ENCODE measurements at regions not wholly inside any gene's neighbourhood (a gene's known extent, or its start where the extent isn't known, plus 50 kb on each side); places are given as distances from the start of the nearest gene placed in this dataset.
A peak's percentile ranks its signal among the peaks of the same experiment; 100 is the strongest.

DNA sequence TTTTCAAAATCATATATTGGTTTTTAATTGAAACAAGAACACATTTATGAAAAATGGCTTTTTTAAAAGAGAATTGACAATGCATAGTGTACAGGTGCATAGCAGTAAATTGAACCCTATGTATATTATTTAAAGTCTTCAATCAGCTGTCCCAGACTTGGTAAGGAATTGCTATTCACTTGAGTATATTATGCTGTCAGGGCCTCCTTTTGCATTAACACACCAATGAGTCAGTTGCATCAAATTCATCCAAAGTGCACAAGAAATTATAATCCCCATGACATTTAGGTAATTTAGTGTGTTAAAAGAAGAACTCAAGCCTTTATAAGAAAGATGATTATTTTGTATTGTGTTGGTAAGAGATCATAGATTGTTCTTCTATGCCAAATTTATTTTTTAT is 748.8 kb upstream of the RIOK2 start:
- no peak overlapping the region for H3K4me3 ChIP-seq (ENCODE audit: low read length)
- H3K9ac ChIP-seq (ENCODE audit: low read length), result no peak overlapping the region
- peaks cover 9% of the 10 kb centered on the region for H3K4me1 ChIP-seq (ENCODE audit: control insufficient read depth, insufficient read depth, low read length)
- no peaks in the 10 kb centered on the region for H3K9me3 ChIP-seq (ENCODE audit: control insufficient read depth, low read length)
- no peaks in the 10 kb centered on the region for H3K27me3 ChIP-seq (replicated peaks; ENCODE audit: control insufficient read depth, insufficient read depth, low read length)
- no peaks in the 10 kb centered on the region for H3K36me3 ChIP-seq (ENCODE audit: control insufficient read depth, insufficient read depth, low read length, severe bottlenecking)
- no peak for DNase-seq (ENCODE audit: low read depth)

DNA sequence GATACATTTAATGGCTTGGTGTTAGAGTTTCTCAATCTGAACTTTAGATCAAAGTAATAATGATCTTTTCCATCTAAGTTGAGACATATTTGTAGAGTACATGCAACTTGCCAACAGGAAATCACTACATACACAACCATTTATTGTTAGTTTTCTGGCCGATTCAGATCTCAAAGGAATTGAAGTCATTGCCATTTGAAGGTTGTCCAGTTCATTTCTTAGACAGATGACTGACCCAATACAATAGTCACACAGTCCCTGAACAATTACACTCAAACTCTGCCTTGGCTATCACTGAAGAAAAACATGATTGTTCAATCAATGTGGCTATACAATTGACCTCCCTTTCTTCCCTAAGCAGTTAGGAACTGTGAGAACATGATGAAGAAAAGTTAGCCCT is 753.2 kb upstream of the RIOK2 start:
- Histone ChIP-seq H3K27me3 (replicated peaks; ENCODE audit: control insufficient read depth, insufficient read depth, low read length) (no peaks in the 10 kb centered on the region), H3K9ac (ENCODE audit: low read length) (no peak overlapping the region), H3K36me3 (ENCODE audit: control insufficient read depth, insufficient read depth, low read length, severe bottlenecking) (no peaks in the 10 kb centered on the region), H3K4me1 (ENCODE audit: control insufficient read depth, insufficient read depth, low read length) (peaks cover 9% of the 10 kb centered on the region), H3K9me3 (ENCODE audit: control insufficient read depth, low read length) (no peaks in the 10 kb centered on the region), H3K4me3 (ENCODE audit: low read length) (no peak overlapping the region)
- DNase-seq (ENCODE audit: low read depth), result no peak

DNA sequence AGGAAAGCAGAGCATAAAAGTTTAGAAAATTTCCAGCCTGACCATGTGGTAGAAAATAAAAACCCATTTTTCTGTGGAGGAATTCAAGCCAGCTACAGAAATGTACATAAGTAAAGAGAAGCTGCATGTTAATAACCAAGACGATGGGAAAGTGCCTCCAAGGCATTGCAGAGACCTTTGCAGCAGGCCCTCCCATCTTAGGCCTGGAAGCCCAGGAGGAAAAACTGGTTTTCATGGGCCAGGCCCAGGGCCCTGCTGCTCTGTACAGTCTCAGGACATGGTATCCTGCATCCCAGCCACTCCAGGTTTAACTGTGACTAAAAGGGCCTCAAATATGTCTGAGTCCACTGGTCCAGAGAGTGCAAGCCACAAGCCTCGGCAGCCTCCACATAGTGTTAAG is 754.8 kb upstream of the RIOK2 start:
- no peak for DNase-seq (ENCODE audit: low read depth)
- Histone ChIP-seq H3K36me3 (ENCODE audit: control insufficient read depth, insufficient read depth, low read length, severe bottlenecking) (no peaks in the 10 kb centered on the region), H3K4me3 (ENCODE audit: low read length) (no peak overlapping the region), H3K9me3 (ENCODE audit: control insufficient read depth, low read length) (no peaks in the 10 kb centered on the region), H3K9ac (ENCODE audit: low read length) (no peak overlapping the region), H3K4me1 (ENCODE audit: control insufficient read depth, insufficient read depth, low read length) (peaks cover 9% of the 10 kb centered on the region), H3K27me3 (replicated peaks; ENCODE audit: control insufficient read depth, insufficient read depth, low read length) (no peaks in the 10 kb centered on the region)

DNA sequence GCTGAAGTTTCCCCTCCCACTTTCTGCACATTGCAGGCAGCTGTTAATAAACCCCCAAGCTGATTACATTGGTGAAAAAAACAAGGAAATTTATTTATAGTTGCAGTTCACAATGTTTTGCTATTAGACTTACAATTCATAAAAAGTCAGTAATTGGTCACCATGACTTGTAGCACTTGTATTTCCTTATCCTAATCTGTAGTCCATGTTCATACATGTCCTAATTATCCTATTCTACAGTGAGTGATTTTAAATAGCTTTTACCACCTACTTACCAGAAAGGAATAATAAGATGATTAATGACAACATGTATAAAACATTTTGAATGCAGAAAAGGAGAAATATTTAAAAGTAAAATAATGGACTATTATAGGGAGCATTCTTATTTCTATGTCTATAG is 760.0 kb upstream of the RIOK2 start:
- H3K9me3 ChIP-seq (ENCODE audit: control insufficient read depth, low read length), result no peaks in the 10 kb centered on the region
- H3K9ac ChIP-seq (ENCODE audit: low read length), result no peak overlapping the region
- no peaks in the 10 kb centered on the region for H3K36me3 ChIP-seq (ENCODE audit: control insufficient read depth, insufficient read depth, low read length, severe bottlenecking)
- H3K4me3 ChIP-seq (ENCODE audit: low read length), result no peak overlapping the region
- H3K4me1 ChIP-seq (ENCODE audit: control insufficient read depth, insufficient read depth, low read length), result no peaks in the 10 kb centered on the region
- H3K27me3 ChIP-seq (replicated peaks; ENCODE audit: control insufficient read depth, insufficient read depth, low read length), result no peaks in the 10 kb centered on the region
- no peak for DNase-seq (ENCODE audit: low read depth)

DNA sequence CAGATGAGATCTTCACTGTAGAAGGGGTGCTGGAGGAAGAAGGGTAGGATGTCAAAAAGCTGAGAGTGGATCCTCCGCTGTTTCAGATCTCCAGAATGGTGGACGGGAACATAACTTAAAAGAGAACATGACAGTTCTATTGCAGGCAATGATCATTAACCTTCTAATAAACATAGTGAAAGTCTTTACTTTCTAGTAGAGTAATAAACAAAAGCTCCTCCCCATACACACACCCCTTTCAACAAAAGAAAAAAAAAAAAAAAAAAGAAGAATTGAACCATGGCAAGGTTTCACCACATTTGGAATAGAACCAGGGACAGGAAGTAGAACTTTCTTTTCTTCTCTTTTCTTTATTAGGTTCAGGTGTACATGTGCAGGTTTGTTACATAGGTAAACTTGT is 768.1 kb upstream of the RIOK2 start:
- Histone ChIP-seq H3K27me3 (replicated peaks; ENCODE audit: control insufficient read depth, insufficient read depth, low read length) (no peaks in the 10 kb centered on the region), H3K9me3 (ENCODE audit: control insufficient read depth, low read length) (no peaks in the 10 kb centered on the region), H3K9ac (ENCODE audit: low read length) (no peak overlapping the region), H3K36me3 (ENCODE audit: control insufficient read depth, insufficient read depth, low read length, severe bottlenecking) (no peaks in the 10 kb centered on the region), H3K4me3 (ENCODE audit: low read length) (no peak overlapping the region), H3K4me1 (ENCODE audit: control insufficient read depth, insufficient read depth, low read length) (no peaks in the 10 kb centered on the region)
- no peak for DNase-seq (ENCODE audit: low read depth)

DNA sequence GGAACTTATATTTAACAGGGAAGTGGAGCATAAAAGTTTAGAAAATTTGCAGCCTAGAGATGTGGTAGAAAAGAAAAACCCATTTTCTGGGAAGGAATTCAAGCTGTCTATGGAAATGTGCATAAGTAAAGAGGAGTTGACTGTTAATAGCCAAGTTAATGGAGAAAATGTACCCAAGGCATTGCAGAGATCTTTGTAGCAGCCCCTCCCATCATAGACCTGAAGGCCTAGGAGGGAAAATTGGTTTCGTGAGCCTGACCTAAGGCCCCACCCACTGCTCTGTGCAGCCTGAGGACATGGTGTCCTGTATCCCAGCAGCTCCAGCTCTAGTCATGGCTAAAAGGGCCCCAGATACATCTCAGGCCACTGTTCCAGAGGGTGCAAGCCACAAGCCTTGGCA is 772.4 kb upstream of the RIOK2 start:
- no peak for DNase-seq (ENCODE audit: low read depth)

DNA sequence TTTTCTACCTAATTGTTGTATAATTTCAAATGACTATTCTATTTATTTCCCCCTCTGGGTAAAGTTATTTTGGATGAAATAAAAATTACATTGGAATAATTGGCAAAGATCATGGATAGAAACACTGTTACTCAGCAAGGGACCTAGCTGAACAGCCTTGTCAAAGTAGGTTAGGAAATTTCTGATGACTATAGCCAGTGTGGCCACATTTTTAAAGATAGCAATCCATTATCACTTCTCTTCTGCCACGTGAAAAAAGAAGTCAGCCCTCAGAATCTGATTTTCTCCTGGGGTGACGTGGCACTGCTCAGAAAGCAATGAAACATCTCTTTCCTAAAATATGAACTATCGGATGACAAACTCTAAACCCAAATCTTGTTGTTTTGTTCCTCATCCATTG is 784.2 kb upstream of the RIOK2 start:
- H3K9me3 ChIP-seq (ENCODE audit: control insufficient read depth, low read length), result no peaks in the 10 kb centered on the region
- no peaks in the 10 kb centered on the region for H3K36me3 ChIP-seq (ENCODE audit: control insufficient read depth, insufficient read depth, low read length, severe bottlenecking)
- DNase-seq (ENCODE audit: low read depth), result no peak
- H3K9ac ChIP-seq (ENCODE audit: low read length), result no peak overlapping the region
- H3K4me1 ChIP-seq (ENCODE audit: control insufficient read depth, insufficient read depth, low read length), result no peaks in the 10 kb centered on the region
- H3K4me3 ChIP-seq (ENCODE audit: low read length), result no peak overlapping the region
- no peaks in the 10 kb centered on the region for H3K27me3 ChIP-seq (replicated peaks; ENCODE audit: control insufficient read depth, insufficient read depth, low read length)

More for the DNA sequence above, 772.4 kb upstream of the RIOK2 start:
- no peaks in the 10 kb centered on the region for H3K27me3 ChIP-seq (replicated peaks; ENCODE audit: control insufficient read depth, insufficient read depth, low read length)
- no peaks in the 10 kb centered on the region for H3K9me3 ChIP-seq (ENCODE audit: control insufficient read depth, low read length)
- H3K36me3 ChIP-seq (ENCODE audit: control insufficient read depth, insufficient read depth, low read length, severe bottlenecking), result no peaks in the 10 kb centered on the region
- no peak overlapping the region for H3K9ac ChIP-seq (ENCODE audit: low read length)
- no peak overlapping the region for H3K4me3 ChIP-seq (ENCODE audit: low read length)
- no peaks in the 10 kb centered on the region for H3K4me1 ChIP-seq (ENCODE audit: control insufficient read depth, insufficient read depth, low read length)

DNA sequence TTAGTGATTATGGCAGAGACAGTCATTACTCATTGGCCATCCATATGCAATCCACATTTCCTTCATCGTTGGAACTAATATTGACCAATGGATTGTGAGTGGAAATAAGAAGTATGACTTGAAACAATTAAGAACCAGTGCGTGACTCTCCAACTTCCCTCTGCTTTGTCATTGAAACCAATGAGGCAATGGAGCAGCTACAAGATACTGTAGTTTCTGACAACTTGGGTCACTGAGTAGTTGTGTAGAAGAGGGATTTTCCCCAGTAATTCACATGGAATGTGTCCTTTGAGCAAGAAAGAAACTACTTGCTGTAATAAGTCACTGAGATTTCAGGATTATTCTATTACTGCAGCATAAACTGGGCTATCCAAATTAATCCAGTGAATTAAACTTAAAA is 785.3 kb upstream of the RIOK2 start:
- DNase-seq (ENCODE audit: low read depth), result no peak

DNA sequence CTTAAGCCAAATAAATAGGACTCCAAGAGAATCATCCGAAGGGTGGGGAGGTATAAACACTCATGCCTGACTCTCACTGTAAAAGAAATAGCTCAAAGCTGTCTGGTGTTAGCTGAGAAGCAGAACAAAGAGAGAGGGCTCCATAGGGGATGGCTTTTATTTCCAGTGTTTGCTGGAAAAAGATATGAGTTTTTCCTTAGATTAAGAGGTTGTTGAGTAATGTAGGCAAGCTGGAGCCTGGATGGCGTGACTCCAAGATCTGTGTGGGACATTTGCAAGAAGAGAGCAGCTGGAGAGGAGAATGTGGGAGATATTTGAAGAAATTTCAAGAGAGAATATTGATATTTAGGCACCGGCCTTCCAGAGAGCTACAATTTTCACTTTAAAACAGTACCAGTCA is 793.7 kb upstream of the RGMB start:
- DNase-seq (ENCODE audit: low read depth), result peak; percentile 61
- H3K4me3 ChIP-seq (ENCODE audit: low read length), result no peak overlapping the region
- no peaks in the 10 kb centered on the region for H3K36me3 ChIP-seq (ENCODE audit: control insufficient read depth, insufficient read depth, low read length, severe bottlenecking)
- no peaks in the 10 kb centered on the region for H3K27me3 ChIP-seq (replicated peaks; ENCODE audit: control insufficient read depth, insufficient read depth, low read length)
- no peak overlapping the region for H3K9ac ChIP-seq (ENCODE audit: low read length)
- no peaks in the 10 kb centered on the region for H3K9me3 ChIP-seq (ENCODE audit: control insufficient read depth, low read length)
- H3K4me1 ChIP-seq (ENCODE audit: control insufficient read depth, insufficient read depth, low read length), result peaks cover 9% of the 10 kb centered on the region

More for the DNA sequence above, 785.3 kb upstream of the RIOK2 start:
- Histone ChIP-seq H3K9ac (ENCODE audit: low read length) (no peak overlapping the region), H3K4me1 (ENCODE audit: control insufficient read depth, insufficient read depth, low read length) (no peaks in the 10 kb centered on the region), H3K36me3 (ENCODE audit: control insufficient read depth, insufficient read depth, low read length, severe bottlenecking) (no peaks in the 10 kb centered on the region), H3K9me3 (ENCODE audit: control insufficient read depth, low read length) (no peaks in the 10 kb centered on the region), H3K27me3 (replicated peaks; ENCODE audit: control insufficient read depth, insufficient read depth, low read length) (no peaks in the 10 kb centered on the region), H3K4me3 (ENCODE audit: low read length) (no peak overlapping the region)

DNA sequence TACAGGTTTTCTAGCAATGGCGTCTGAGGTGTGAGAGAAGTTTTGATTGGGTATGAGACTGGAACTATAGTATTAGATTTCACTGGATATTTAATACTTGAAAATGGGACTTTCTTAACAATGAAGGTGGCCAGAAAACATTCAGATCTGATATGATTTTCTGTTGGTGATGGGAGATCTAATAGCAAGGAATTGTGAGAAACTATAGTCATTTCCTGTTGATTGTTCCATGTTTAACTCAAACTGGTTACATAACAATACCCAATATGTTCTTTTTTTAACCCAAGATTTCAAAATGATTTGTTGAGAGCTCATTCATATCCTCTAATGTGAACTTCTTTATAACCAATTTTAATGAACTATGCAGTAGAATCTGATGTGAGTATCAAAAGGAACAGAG is 793.2 kb upstream of the RGMB start:
- Histone ChIP-seq H3K36me3 (ENCODE audit: control insufficient read depth, insufficient read depth, low read length, severe bottlenecking) (no peaks in the 10 kb centered on the region), H3K4me3 (ENCODE audit: low read length) (no peak overlapping the region), H3K27me3 (replicated peaks; ENCODE audit: control insufficient read depth, insufficient read depth, low read length) (no peaks in the 10 kb centered on the region), H3K9me3 (ENCODE audit: control insufficient read depth, low read length) (no peaks in the 10 kb centered on the region), H3K4me1 (ENCODE audit: control insufficient read depth, insufficient read depth, low read length) (peaks cover 9% of the 10 kb centered on the region), H3K9ac (ENCODE audit: low read length) (no peak overlapping the region)
- no peak for DNase-seq (ENCODE audit: low read depth)

DNA sequence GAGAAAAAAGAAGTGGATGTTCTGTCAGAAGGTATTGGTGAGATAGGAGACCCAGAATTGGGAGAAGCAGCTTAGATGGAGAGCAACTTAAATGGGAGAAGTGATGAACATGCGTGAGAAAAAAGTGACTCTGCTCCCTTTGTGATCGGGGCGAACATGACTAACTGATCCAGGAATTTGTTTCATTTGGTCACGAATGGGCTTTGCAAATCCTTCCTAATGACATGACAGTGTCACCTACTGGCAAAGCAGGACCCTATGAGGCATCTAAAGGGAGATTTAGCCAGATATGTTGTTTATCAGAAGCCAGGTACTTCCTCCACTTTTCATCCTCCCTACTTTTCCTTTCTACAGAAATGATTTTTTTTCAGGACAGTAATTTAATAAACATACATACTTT is 787.4 kb upstream of the RGMB start:
- Histone ChIP-seq H3K9ac (ENCODE audit: low read length) (no peak overlapping the region), H3K9me3 (ENCODE audit: control insufficient read depth, low read length) (no peaks in the 10 kb centered on the region), H3K27me3 (replicated peaks; ENCODE audit: control insufficient read depth, insufficient read depth, low read length) (no peaks in the 10 kb centered on the region), H3K4me3 (ENCODE audit: low read length) (no peak overlapping the region), H3K36me3 (ENCODE audit: control insufficient read depth, insufficient read depth, low read length, severe bottlenecking) (no peaks in the 10 kb centered on the region), H3K4me1 (ENCODE audit: control insufficient read depth, insufficient read depth, low read length) (no peaks in the 10 kb centered on the region)
- no peak for DNase-seq (ENCODE audit: low read depth)

DNA sequence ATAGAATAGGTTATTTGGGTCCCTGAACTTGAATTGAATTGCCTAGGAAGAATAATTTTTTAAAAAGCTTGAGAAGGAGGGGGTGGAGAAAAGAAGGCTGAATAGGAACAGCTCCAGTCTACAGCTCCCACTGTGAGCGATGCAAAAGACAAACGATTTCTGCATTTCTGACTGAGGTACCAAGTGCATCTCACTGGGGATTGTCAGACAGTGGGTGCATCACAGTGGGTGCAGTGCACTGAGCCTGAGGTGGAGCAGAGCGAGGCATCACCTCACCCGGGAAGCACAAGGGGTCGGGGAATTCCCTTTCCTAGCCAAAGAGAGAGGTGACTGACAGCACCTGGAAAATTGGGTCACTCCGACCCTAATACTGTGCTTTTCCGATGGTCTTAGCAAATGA is 782.2 kb upstream of the RGMB start:
- H3K36me3 ChIP-seq (ENCODE audit: control insufficient read depth, insufficient read depth, low read length, severe bottlenecking), result no peaks in the 10 kb centered on the region
- no peaks in the 10 kb centered on the region for H3K27me3 ChIP-seq (replicated peaks; ENCODE audit: control insufficient read depth, insufficient read depth, low read length)
- H3K4me3 ChIP-seq (ENCODE audit: low read length), result no peak overlapping the region
- H3K4me1 ChIP-seq (ENCODE audit: control insufficient read depth, insufficient read depth, low read length), result no peaks in the 10 kb centered on the region
- DNase-seq (ENCODE audit: low read depth), result no peak
- H3K9ac ChIP-seq (ENCODE audit: low read length), result no peak overlapping the region
- peaks cover 3% of the 10 kb centered on the region for H3K9me3 ChIP-seq (ENCODE audit: control insufficient read depth, low read length)
